HepG2 (cell line): ENCODE measurements at regions not wholly inside any gene's neighbourhood (a gene's known extent, or its start where the extent isn't known, plus 50 kb on each side); places are given as distances from the start of the nearest gene placed in this dataset.

Experiments used
- ATAC-seq: fragments of 200-7000 bp; cut with Tn5 transposase; 3 replicates; pipeline ENCODE4 v1.9.1; 2020; ENCODE audit warnings: mild to moderate bottlenecking, moderate library complexity
- BruUV-seq: library from RNA; stranded (reverse); fragments of 400-500 nt; replicated peaks from 2 replicates; lab custom pipeline; 2021; lab: Mats Ljungman, UMichigan
- CTCF ChIA-PET: fragments of 300-600 bp; formaldehyde crosslinking; extraction: SDS; loops from one replicate; lab custom pipeline; 2021; ENCODE audit warnings: low total read pairs, inconsistent platforms, low intra/inter-chr PET ratio; lab: Yijun Ruan, JAX
- POLR2A ChIA-PET: fragments of 350-600 bp; sonication (Branson Sonifier 250); formaldehyde crosslinking; loops from one replicate; lab custom pipeline; 2020; ENCODE audit warnings: antibody characterized with exemption, inconsistent platforms; lab: Yijun Ruan, JAX
- DNase-seq: peaks from one replicate; pipeline ENCODE4 v3.0.0-alpha.2; 2015; ENCODE audit warnings: low spot score
- FAIRE-seq: peaks from 3 replicates; lab custom pipeline; 2011; peaks lifted over from hg19 to GRCh38; lab: Jason Lieb, UNC
- H2AFZ ChIP-seq: one replicate; pipeline ENCODE4 v1.6.1; 2011; ENCODE audit warnings: low read length, inconsistent platforms
- H3K27ac ChIP-seq: fragments of 300-600 bp; 3 replicates; pipeline ENCODE4 v1.8.0; 2011; ENCODE audit warnings: mixed run types, mild to moderate bottlenecking, mixed read lengths, low read length, inconsistent platforms; ENCODE audit not compliant: insufficient read depth; ENCODE audit errors: extremely low read length
- H3K27me3 ChIP-seq, 2 experiments: fragments of 200-600 bp in 1 of 2; 2 replicates in 1 of 2; 3 replicates in 1 of 2; pipeline versions ENCODE4 v1.6.0 to v1.8.0; 2011; ENCODE audit warnings: low read length in 2 of 2, mild to moderate bottlenecking in 2 of 2, moderate library complexity in 2 of 2, inconsistent platforms in 1 of 2; ENCODE audit not compliant: insufficient read depth in 2 of 2, control insufficient read depth in 1 of 2
- H3K36me3 ChIP-seq, 2 experiments: fragments of 200-600 bp in 1 of 2; replicated peaks in 1 of 2; 2 replicates in 1 of 2; 3 replicates in 1 of 2; pipeline versions ENCODE4 v1.5.1 to v1.8.0; 2011; ENCODE audit warnings: low read length in 2 of 2, inconsistent platforms in 1 of 2; ENCODE audit not compliant: insufficient read depth in 2 of 2, control insufficient read depth in 1 of 2
- H3K4me1 ChIP-seq: 2 replicates; pipeline ENCODE4 v1.5.1; 2012; ENCODE audit warnings: low read length, inconsistent platforms; ENCODE audit not compliant: insufficient read depth
- H3K4me2 ChIP-seq: 2 replicates; pipeline ENCODE4 v1.6.0; 2011; ENCODE audit warnings: low read depth, low read length, inconsistent platforms
- H3K4me3 ChIP-seq, 3 experiments: fragments of 200-600 bp in 1 of 3; sonication (generic), shearing (Covaris generic) in 1 of 3; replicated peaks in 1 of 3; 2 replicates each; pipeline ENCODE4 v1.5.1; 2011 to 2016; ENCODE audit warnings: low read length in 3 of 3, inconsistent platforms in 2 of 3, low read depth in 2 of 3, mild to moderate bottlenecking in 2 of 3, control low read depth in 1 of 3, mixed read lengths in 1 of 3; ENCODE audit not compliant: insufficient read depth in 1 of 3
- H3K79me2 ChIP-seq: one replicate; pipeline ENCODE4 v1.6.1; 2011; ENCODE audit warnings: low read length, inconsistent platforms; ENCODE audit not compliant: insufficient read depth
- H3K9ac ChIP-seq: 2 replicates; pipeline ENCODE4 v1.6.0; 2011; ENCODE audit warnings: mild to moderate bottlenecking, low read depth, low read length, inconsistent platforms; ENCODE audit not compliant: insufficient read depth
- H3K9me3 ChIP-seq: 2 replicates; pipeline ENCODE4 v1.5.1; 2012; ENCODE audit warnings: mild to moderate bottlenecking, low read length
- H4K20me1 ChIP-seq: 2 replicates; pipeline ENCODE4 v1.6.0; 2011; ENCODE audit warnings: inconsistent platforms, mild to moderate bottlenecking, low read length, moderate library complexity; ENCODE audit not compliant: insufficient read depth
- ESRRA ChIP-seq: sonication (generic); formaldehyde crosslinking; IDR thresholded peaks from 2 replicates; pipeline ENCODE4 v1.5.1; 2020; ENCODE audit warnings: mild to moderate bottlenecking, low read depth, missing genetic modification reagents
- ZFP90 ChIP-seq: sonication (generic); formaldehyde crosslinking; IDR thresholded peaks from 2 replicates; pipeline ENCODE4 v1.8.0; 2022; ENCODE audit warnings: missing genetic modification reagents, mild to moderate bottlenecking, inconsistent platforms, borderline replicate concordance
- WGBS: methylation state at CpG from one replicate; pipeline ENCODE4 v1.1.6; 2017; ENCODE audit warnings: low lambda C conversion rate; 5-methylcytosine and 5-hydroxymethylcytosine counted together
- in situ Hi-C: cut with HindIII; loops from 2 replicates; pipeline ENCODE4 v1.10.0; 2017; ENCODE audit warnings: low pct_unique_long_range_greater_than_20kb; ENCODE audit not compliant: extremely low pct_ligation_motif_present
- intact Hi-C: fragments of 100-400 bp; cut with micrococcal nuclease; formaldehyde crosslinking; loops from one replicate; pipeline ENCODE4 v1.10.0; 2022; ENCODE audit not compliant: unreplicated experiment
- TF ChIP-seq, protein P1 (sequence below): sonication (generic); formaldehyde crosslinking; IDR thresholded peaks from 2 replicates; pipeline ENCODE4 v1.8.1; 2022; ENCODE audit warnings: low read depth, mild to moderate bottlenecking, missing genetic modification reagents
- TF ChIP-seq, protein P2 (sequence below): sonication (generic); formaldehyde crosslinking; IDR thresholded peaks from 2 replicates; pipeline ENCODE4 v1.4.0; 2020; ENCODE audit warnings: low read depth, mild to moderate bottlenecking, missing genetic modification reagents
- TF ChIP-seq, protein P3 (sequence below): sonication (generic); formaldehyde crosslinking; IDR thresholded peaks from 2 replicates; pipeline ENCODE4 v1.4.0; 2020; ENCODE audit warnings: missing genetic modification reagents

DNA sequence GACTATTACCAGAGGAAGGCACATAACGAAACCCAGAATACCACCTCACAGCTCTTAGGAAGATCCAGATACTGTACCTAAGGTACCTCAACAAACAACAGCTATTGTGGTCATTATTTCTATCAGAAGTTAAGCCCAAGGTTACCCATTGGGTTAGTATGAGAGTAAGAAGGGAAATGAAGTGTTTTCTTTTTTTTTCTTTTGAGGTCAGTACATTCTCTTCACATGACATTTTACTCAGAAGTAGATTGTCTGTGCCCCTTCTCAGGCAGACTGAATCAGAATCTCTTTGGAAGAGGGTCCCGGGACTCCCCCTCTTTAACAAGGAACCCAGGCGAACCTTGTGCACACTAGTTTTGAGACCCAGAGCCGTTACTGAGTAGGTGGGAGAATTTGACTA lies 233.7 kb upstream of the CXCR4 start (continued):
- TF ChIP-seq, protein P1, sequence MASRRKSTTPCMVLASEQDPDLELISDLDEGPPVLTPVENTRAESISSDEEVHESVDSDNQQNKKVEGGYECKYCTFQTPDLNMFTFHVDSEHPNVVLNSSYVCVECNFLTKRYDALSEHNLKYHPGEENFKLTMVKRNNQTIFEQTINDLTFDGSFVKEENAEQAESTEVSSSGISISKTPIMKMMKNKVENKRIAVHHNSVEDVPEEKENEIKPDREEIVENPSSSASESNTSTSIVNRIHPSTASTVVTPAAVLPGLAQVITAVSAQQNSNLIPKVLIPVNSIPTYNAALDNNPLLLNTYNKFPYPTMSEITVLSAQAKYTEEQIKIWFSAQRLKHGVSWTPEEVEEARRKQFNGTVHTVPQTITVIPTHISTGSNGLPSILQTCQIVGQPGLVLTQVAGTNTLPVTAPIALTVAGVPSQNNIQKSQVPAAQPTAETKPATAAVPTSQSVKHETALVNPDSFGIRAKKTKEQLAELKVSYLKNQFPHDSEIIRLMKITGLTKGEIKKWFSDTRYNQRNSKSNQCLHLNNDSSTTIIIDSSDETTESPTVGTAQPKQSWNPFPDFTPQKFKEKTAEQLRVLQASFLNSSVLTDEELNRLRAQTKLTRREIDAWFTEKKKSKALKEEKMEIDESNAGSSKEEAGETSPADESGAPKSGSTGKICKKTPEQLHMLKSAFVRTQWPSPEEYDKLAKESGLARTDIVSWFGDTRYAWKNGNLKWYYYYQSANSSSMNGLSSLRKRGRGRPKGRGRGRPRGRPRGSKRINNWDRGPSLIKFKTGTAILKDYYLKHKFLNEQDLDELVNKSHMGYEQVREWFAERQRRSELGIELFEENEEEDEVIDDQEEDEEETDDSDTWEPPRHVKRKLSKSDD, result no peak

DNA sequence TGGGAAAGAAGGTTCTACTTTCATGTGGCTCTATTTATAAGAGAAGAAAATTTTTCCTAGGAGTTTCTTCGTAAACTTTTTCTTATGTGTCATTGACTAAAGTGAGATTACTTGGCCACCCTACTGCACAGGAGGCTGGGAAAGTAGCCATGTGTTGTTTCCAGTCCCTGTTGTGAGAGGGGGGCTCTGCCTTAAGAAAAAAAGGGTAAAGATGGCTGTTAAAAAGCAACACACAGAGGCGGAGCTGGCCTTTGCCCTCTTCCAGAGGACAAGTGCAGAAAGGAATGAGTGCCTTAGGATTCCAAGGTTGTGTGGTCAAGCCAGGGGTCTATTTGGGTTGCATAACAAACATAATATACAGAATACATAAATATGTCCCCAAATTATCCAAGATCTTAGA lies 230.0 kb upstream of the CXCR4 start:
- DNase-seq, result no peak
- Histone ChIP-seq H3K4me1 (no peaks in the 10 kb centered on the region), H3K4me3 (no peak overlapping the region), H4K20me1 (no peaks in the 10 kb centered on the region), H3K27me3 (peaks cover 0 to 13% of the 10 kb centered on the region in 2 experiments; a peak in 2 of 5 replicates), H3K79me2 (no peaks in the 10 kb centered on the region), H3K27ac (no peak overlapping the region), H3K36me3 (no peaks in the 10 kb centered on the region), H2AFZ (no peak overlapping the region), H3K9me3 (no peaks in the 10 kb centered on the region), H3K9ac (no peak overlapping the region), H3K4me2 (no peak overlapping the region)
- 76% methylated on average over 2 of the region's 2 CpGs for whole genome bisulfite sequencing
- no TSS peak for BruUV-seq
- in situ Hi-C loops (no loop called here), intact Hi-C loops (no loop called here)
- POLR2A ChIA-PET, result no interaction called here
- FAIRE-seq, result no peak
- CTCF ChIA-PET, result no interaction called here
- ATAC-seq, result no peak
- TF ChIP-seq, protein P2, sequence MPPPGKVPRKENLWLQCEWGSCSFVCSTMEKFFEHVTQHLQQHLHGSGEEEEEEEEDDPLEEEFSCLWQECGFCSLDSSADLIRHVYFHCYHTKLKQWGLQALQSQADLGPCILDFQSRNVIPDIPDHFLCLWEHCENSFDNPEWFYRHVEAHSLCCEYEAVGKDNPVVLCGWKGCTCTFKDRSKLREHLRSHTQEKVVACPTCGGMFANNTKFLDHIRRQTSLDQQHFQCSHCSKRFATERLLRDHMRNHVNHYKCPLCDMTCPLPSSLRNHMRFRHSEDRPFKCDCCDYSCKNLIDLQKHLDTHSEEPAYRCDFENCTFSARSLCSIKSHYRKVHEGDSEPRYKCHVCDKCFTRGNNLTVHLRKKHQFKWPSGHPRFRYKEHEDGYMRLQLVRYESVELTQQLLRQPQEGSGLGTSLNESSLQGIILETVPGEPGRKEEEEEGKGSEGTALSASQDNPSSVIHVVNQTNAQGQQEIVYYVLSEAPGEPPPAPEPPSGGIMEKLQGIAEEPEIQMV (CRISPR knock-in tag), result no peak
- TF ChIP-seq, protein P3, sequence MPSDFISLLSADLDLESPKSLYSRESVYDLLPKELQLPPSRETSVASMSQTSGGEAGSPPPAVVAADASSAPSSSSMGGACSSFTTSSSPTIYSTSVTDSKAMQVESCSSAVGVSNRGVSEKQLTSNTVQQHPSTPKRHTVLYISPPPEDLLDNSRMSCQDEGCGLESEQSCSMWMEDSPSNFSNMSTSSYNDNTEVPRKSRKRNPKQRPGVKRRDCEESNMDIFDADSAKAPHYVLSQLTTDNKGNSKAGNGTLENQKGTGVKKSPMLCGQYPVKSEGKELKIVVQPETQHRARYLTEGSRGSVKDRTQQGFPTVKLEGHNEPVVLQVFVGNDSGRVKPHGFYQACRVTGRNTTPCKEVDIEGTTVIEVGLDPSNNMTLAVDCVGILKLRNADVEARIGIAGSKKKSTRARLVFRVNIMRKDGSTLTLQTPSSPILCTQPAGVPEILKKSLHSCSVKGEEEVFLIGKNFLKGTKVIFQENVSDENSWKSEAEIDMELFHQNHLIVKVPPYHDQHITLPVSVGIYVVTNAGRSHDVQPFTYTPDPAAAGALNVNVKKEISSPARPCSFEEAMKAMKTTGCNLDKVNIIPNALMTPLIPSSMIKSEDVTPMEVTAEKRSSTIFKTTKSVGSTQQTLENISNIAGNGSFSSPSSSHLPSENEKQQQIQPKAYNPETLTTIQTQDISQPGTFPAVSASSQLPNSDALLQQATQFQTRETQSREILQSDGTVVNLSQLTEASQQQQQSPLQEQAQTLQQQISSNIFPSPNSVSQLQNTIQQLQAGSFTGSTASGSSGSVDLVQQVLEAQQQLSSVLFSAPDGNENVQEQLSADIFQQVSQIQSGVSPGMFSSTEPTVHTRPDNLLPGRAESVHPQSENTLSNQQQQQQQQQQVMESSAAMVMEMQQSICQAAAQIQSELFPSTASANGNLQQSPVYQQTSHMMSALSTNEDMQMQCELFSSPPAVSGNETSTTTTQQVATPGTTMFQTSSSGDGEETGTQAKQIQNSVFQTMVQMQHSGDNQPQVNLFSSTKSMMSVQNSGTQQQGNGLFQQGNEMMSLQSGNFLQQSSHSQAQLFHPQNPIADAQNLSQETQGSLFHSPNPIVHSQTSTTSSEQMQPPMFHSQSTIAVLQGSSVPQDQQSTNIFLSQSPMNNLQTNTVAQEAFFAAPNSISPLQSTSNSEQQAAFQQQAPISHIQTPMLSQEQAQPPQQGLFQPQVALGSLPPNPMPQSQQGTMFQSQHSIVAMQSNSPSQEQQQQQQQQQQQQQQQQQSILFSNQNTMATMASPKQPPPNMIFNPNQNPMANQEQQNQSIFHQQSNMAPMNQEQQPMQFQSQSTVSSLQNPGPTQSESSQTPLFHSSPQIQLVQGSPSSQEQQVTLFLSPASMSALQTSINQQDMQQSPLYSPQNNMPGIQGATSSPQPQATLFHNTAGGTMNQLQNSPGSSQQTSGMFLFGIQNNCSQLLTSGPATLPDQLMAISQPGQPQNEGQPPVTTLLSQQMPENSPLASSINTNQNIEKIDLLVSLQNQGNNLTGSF (CRISPR knock-in tag), result no peak
- TF ChIP-seq ESRRA (CRISPR knock-in tag), result no peak
- TF ChIP-seq ZFP90, result no peak
